Upper lobe of left lung (tissue), 6 donors: ENCODE measurements at regions not wholly inside any gene's neighbourhood (a gene's known extent, or its start where the extent isn't known, plus 50 kb on each side); places are given as distances from the start of the nearest gene placed in this dataset.
"Not testable (repeated sequence)": the region's sequence is repeated elsewhere in the genome, so short reads cannot be mapped to it uniquely, and the experiment has no call there.

Source experiments
- ATAC-seq, 2 donors: fragments of 200-7000 bp; cut with Tn5 transposase; one replicate each; pipeline ENCODE4 v1.9.1; 2022; ENCODE audit warnings: mild to moderate bottlenecking in 2 of 2, moderate library complexity in 2 of 2; ENCODE audit not compliant: low FRiP score in 2 of 2
- DNase-seq, 2 donors: peaks; one replicate each; pipeline ENCODE4 v3.0.0-alpha.2; 2019 to 2020
- H3K27ac ChIP-seq, 4 donors: fragments of 200-600 bp; sonication (generic); one replicate each; pipeline ENCODE4 v1.5.1; 2016 to 2019
- H3K27me3 ChIP-seq, 4 donors: fragments of 200-600 bp; sonication (generic); one replicate each; pipeline ENCODE4 v1.5.1; 2017 to 2019
- H3K36me3 ChIP-seq, 4 donors: fragments of 200-600 bp; sonication (generic); one replicate each; pipeline ENCODE4 v1.5.1; 2016 to 2019
- H3K4me1 ChIP-seq, 4 donors: fragments of 200-600 bp; sonication (generic); one replicate each; pipeline ENCODE4 v1.5.1; 2018 to 2019
- H3K4me3 ChIP-seq, 4 donors: fragments of 200-600 bp; sonication (generic); one replicate each; pipeline ENCODE4 v1.5.1; 2017 to 2019; ENCODE audit warnings: mild to moderate bottlenecking in 2 of 4, moderate library complexity in 1 of 4
- H3K9me3 ChIP-seq, 4 donors: fragments of 200-600 bp; sonication (generic); one replicate each; pipeline ENCODE4 v1.5.1; 2018 to 2019
- CTCF ChIP-seq, 6 experiments: fragments of 450-650 bp in 4 of 6; fragments of 200-600 bp in 2 of 6; sonication (generic) in 2 of 6; IDR thresholded peaks; one replicate each; pipeline ENCODE4 v1.5.1; 2016 to 2019; ENCODE audit warnings: antibody characterized with exemption in 6 of 6
- EP300 ChIP-seq, 4 donors: sonication (generic); formaldehyde crosslinking; IDR thresholded peaks; one replicate each; pipeline ENCODE4 v1.5.1; 2017; ENCODE audit warnings: antibody characterized with exemption in 4 of 4, control low read depth in 2 of 4
- POLR2A ChIP-seq, 4 donors: fragments of 450-650 bp; IDR thresholded peaks; one replicate each; pipeline ENCODE4 v1.5.1; 2016 to 2017; ENCODE audit warnings: antibody characterized with exemption in 4 of 4, mild to moderate bottlenecking in 2 of 4
- POLR2AphosphoS5 ChIP-seq, 2 donors: sonication (generic); formaldehyde crosslinking; IDR thresholded peaks; one replicate each; pipeline ENCODE4 v1.5.1; 2017; ENCODE audit warnings: antibody characterized with exemption in 2 of 2
- WGBS, 2 donors: methylation state at CpG; one replicate each; pipeline ENCODE4 v1.1.5; 2017 to 2018; 5-methylcytosine and 5-hydroxymethylcytosine counted together
- donor health status: DM: no; HTN: no; CAD: no; lungs with moderate emphysema.
- donor health status: DM: no; HTN: yes; CAD: no; lungs with severe emphysema.

DNA sequence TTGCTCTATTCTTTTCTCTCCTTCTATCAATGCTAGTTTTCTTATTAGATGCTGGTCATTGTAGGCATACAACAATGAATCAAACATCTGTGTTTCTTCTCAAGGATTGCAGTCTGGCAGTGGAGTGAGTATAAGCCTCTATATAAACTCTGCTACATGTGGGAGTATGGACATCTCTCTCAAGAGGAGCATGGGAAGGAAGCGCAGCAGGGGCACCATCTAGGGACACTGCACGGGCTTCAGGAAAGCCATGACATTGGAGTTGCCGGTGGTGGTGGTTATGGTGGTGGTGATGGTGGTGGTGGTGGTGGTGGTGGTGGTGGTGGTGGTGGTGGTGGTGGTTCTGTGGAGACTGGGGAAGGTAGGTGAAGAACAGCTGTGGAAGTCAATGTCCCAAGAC is 462.6 kb downstream of the RNF144A start:
- Histone ChIP-seq H3K27ac (no peak overlapping the region), H3K36me3 (no peaks in the 10 kb centered on the region), H3K4me3 (no peak overlapping the region), H3K27me3 (no peaks in the 10 kb centered on the region), H3K9me3 (no peaks in the 10 kb centered on the region), H3K4me1 (no peaks in the 10 kb centered on the region)
- WGBS, 2 donors, result 90 to 96% methylated on average over 3 of the region's 3 CpGs
- peak in 1 of 2 donors; percentile 26 for DNase-seq
- peak in 1 of 2 donors; percentile 37 for ATAC-seq
- no peak for TF ChIP-seq POLR2A (IDR thresholded peaks at IDR 0.05)
- no peak for TF ChIP-seq EP300 (IDR thresholded peaks at IDR 0.05)
- no peak for TF ChIP-seq CTCF (IDR thresholded peaks at IDR 0.05)
- no peak for TF ChIP-seq POLR2AphosphoS5 (IDR thresholded peaks at IDR 0.05)

DNA sequence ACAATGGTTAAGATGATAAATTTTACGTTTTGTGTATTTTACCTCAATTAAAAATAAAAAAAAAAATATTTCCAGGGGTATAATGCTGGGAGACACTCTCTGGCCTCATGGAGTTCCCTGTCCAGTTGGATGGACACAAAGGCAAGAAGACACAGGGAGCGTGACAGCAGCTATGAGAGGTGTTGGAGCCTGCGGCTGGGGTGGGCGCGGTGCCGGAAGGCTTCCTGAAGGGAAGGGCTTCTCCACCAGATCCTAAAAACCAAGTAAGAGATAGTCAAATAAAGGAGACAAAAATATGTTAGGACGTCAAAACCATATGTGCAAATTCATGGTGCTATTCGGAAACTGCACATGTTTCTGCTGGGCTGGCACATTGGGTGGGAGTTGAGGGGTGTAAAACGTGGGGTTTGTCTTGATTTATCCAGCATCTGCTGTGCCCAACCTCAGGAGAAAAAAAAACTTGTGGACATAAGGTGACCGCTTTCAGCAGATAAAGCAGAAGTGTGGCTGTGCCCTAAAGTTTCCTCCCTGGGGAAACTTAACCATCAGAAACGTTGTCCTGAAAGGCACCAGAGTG is 467.6 kb downstream of the RNF144A start:
- Histone ChIP-seq H3K4me1 (no peaks in the 10 kb centered on the region), H3K36me3 (no peaks in the 10 kb centered on the region), H3K27ac (no peak overlapping the region), H3K4me3 (no peak overlapping the region), H3K9me3 (no peaks in the 10 kb centered on the region), H3K27me3 (no peaks in the 10 kb centered on the region)
- DNase-seq, result peak in 1 of 2 donors; percentile 46
- no peak for TF ChIP-seq POLR2A (IDR thresholded peaks at IDR 0.05)
- TF ChIP-seq POLR2AphosphoS5 (IDR thresholded peaks at IDR 0.05), result no peak
- no peak for TF ChIP-seq EP300 (IDR thresholded peaks at IDR 0.05)
- TF ChIP-seq CTCF (IDR thresholded peaks at IDR 0.05), result no peak
- ATAC-seq, result no peak
- WGBS, 2 donors, result 81 to 85% methylated on average over 11 of the region's 11 CpGs

DNA sequence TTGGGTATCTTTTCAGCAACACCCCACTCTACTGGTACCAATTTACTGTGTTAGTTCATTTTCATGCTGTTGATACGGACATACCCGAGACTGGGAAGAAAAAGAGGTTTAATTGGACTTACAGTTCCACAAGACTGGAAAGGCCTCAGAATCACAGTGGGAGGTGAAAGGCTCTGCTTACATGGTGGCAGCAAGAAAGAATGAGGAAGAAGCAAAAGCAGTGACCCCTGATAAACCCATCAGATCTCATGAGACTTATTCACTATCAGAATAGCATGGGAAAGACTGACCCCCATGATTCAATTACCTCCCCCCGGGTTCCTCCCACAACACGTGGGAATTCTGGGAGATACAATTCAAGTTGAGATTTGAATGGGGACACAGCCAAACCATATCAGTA is 473.1 kb downstream of the RNF144A start:
- not testable (repeated sequence) for DNase-seq, H3K4me1 ChIP-seq, H3K9me3 ChIP-seq, H3K36me3 ChIP-seq, H3K4me3 ChIP-seq, H3K27me3 ChIP-seq, H3K27ac ChIP-seq, ATAC-seq
- WGBS, 2 donors, result 79 to 88% methylated on average over 4 of the region's 4 CpGs

- 84 to 86% methylated on average over 11 of the region's 11 CpGs for WGBS, 2 donors
- no peaks in the 10 kb centered on the region for H3K4me1 ChIP-seq
- no peak overlapping the region for H3K27ac ChIP-seq
- ATAC-seq (peak in 1 of 2 donors; percentile 61), DNase-seq (no peak)
- TF ChIP-seq EP300 (IDR thresholded peaks at IDR 0.05) (no peak), POLR2A (IDR thresholded peaks at IDR 0.05) (no peak), POLR2AphosphoS5 (IDR thresholded peaks at IDR 0.05) (no peak), CTCF (IDR thresholded peaks at IDR 0.05) (no peak)
- no peaks in the 10 kb centered on the region for H3K9me3 ChIP-seq
- H3K4me3 ChIP-seq, result no peak overlapping the region
- H3K27me3 ChIP-seq, result no peaks in the 10 kb centered on the region
- no peaks in the 10 kb centered on the region for H3K36me3 ChIP-seq
Observed at GRCh38 chr2:7392076-7392787, 475.0 kb downstream of the RNF144A start.

GRCh38 chr2:7394195-7394594 is 477.0 kb downstream of the RNF144A start:
- Histone ChIP-seq H3K36me3 (no peaks in the 10 kb centered on the region), H3K9me3 (no peaks in the 10 kb centered on the region), H3K27me3 (no peaks in the 10 kb centered on the region), H3K4me1 (no peaks in the 10 kb centered on the region), H3K27ac (no peak overlapping the region), H3K4me3 (no peak overlapping the region)
- no peak for DNase-seq
- ATAC-seq, result no peak
- WGBS, 2 donors, result 87 to 88% methylated on average over 3 of the region's 3 CpGs
- TF ChIP-seq POLR2AphosphoS5 (IDR thresholded peaks at IDR 0.05), result no peak
- no peak for TF ChIP-seq CTCF (IDR thresholded peaks at IDR 0.05)
- TF ChIP-seq POLR2A (IDR thresholded peaks at IDR 0.05), result no peak
- TF ChIP-seq EP300 (IDR thresholded peaks at IDR 0.05), result no peak
